ENCODE measurements at regions not wholly inside any gene's neighbourhood (a gene's known extent, or its start where the extent isn't known, plus 50 kb on each side); places are given as distances from the start of the nearest gene placed in this dataset.
"Not testable (repeated sequence)": the region's sequence is repeated elsewhere in the genome, so short reads cannot be mapped to it uniquely, and the experiment has no call there.

GRCh38 chr9:41606961-41607547, 417.9 kb upstream of the ZNG1F start:
- DNase-seq, result not testable (repeated sequence)

DNA sequence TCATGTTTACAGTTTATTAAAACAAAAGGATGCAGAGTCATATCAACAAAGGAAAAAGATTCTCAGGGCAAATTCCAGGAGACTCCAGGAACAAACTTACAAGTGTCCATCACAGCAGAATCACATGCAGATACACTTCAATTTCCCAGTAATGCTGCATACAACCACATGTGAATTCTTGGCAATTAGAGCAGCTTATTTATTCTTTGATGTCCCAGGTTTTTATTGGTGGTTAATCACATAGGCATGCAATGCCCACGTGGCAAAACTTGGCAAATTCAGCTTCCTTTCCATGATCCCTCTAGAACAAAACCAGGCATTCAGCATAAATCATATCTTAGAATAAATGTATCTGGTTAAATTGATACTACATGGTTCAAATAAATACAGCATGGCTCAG, 376.5 kb upstream of the ZNG1F start:
- not testable (repeated sequence) for DNase-seq
